ENCODE measurements at regions not wholly inside any gene's neighbourhood (a gene's known extent, or its start where the extent isn't known, plus 50 kb on each side); places are given as distances from the start of the nearest gene placed in this dataset.

- Histone ChIP-seq H3K27me3 (no peaks in the 10 kb centered on the region), H3K4me1 (no peaks in the 10 kb centered on the region), H3K36me3 (no peaks in the 10 kb centered on the region), H3K4me3 (no peak overlapping the region), H3K9me3 (peaks cover 7% of the 10 kb centered on the region), H3K27ac (no peak overlapping the region)
- intact Hi-C loops (cut with DNase I) = no loop called here
- DNase-seq (no peak), ATAC-seq (no peak)
- no peak for TF ChIP-seq CTCF (IDR thresholded peaks at IDR 0.05)
Observed at GRCh38 chr7:73940701-73941238, 79.8 kb downstream of the TMEM270 start.

DNA sequence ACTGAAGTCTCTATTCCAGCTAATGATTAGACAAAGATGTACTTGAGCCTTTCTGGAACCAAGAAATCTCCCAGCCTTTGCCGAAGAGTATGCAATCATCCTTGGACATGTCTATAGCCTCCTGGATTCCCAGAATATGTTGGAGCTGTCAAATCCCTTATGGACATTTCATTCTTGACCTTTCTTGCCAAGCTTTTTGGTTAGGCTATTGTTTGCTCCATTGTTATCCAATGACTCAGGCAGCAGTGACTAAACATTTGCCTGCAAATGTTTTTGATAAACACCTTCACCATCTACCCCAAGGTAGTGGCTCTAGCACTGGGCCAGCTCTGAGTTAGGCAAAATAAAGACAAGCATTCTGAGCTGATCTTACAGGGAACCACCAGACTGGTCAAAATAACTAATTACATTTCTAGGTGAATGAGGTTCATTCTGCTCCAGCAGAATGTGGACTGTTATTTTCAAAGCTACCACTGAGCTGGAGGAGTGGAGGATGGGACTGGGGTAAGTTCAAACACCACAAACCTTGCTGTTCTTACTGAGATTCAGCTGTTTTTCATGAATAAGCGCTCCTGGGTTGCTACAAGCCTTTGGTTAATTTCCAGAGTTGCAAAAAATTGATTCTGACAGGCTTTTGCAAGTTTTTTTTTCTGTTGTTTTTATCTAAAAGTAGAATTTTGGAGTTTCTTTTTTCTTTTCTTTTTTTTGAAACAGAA lies 81.0 kb downstream of the TMEM270 start:
- no peak overlapping the region for H3K4me3 ChIP-seq
- no peak overlapping the region for H3K27ac ChIP-seq
- H3K4me1 ChIP-seq = no peaks in the 10 kb centered on the region
- DNase-seq (no peak), ATAC-seq (no peak)
- H3K9me3 ChIP-seq = peaks cover 7% of the 10 kb centered on the region
- no peaks in the 10 kb centered on the region for H3K27me3 ChIP-seq
- no peak for TF ChIP-seq CTCF (IDR thresholded peaks at IDR 0.05)
- no peaks in the 10 kb centered on the region for H3K36me3 ChIP-seq
- intact Hi-C loops (cut with DNase I) = no loop called here

DNA sequence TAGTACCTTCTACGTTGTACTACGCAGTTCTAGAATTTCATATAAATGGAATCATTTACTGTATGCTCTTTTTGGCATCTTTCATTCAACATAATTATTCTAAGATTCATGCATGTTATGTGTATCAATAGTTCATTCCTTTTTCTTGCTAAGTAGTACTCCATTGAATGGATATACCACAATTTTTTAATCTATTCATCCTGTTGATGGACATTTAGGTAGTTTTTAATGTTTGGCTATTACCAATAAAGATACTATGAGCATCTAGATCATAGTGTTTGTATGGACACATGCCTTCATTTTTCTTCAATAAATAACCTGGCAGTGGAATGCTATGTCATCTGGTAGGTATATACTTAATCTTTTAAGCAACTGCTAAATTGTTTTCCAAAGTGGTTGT lies 83.0 kb upstream of the ELN start:
- Histone ChIP-seq H3K36me3 (no peaks in the 10 kb centered on the region), H3K27ac (no peak overlapping the region), H3K4me3 (no peak overlapping the region), H3K4me1 (no peaks in the 10 kb centered on the region), H3K9me3 (peaks cover 7% of the 10 kb centered on the region), H3K27me3 (no peaks in the 10 kb centered on the region)
- DNase-seq = no peak
- TF ChIP-seq CTCF (IDR thresholded peaks at IDR 0.05) = no peak
- no peak for ATAC-seq
- intact Hi-C loops (cut with DNase I) = no loop called here

GRCh38 chr7:73948287-73948686 lies 79.7 kb upstream of the ELN start:
- ATAC-seq (no peak), DNase-seq (no peak)
- Histone ChIP-seq H3K9me3 (peaks cover 7% of the 10 kb centered on the region), H3K27ac (no peak overlapping the region), H3K36me3 (no peaks in the 10 kb centered on the region), H3K4me3 (no peak overlapping the region), H3K27me3 (no peaks in the 10 kb centered on the region), H3K4me1 (no peaks in the 10 kb centered on the region)
- TF ChIP-seq CTCF (IDR thresholded peaks at IDR 0.05) = no peak
- intact Hi-C loops (cut with DNase I) = no loop called here

DNA sequence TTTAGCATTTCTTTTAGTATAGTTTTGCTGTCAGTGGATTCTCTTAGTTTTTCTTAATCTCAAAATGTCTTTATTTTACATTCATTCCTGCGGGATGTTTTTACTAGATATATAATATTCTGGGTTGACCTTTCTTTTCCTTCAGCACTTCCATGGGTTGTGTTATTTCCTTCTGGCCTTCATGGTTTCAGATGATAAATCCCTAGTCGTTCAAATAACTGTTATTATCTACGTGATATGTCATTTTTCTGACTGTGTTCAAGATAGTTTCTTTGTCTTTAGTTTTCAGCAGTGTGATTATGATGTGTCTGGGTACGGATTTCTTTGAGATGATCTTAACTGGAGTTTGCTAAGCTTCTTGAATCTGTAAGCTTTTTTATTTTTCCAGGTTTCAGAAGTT lies 75.7 kb upstream of the ELN start:
- H3K27ac ChIP-seq = no peak overlapping the region
- no peaks in the 10 kb centered on the region for H3K27me3 ChIP-seq
- intact Hi-C loops (cut with DNase I) = no loop called here
- no peak for TF ChIP-seq CTCF (IDR thresholded peaks at IDR 0.05)
- H3K4me3 ChIP-seq = no peak overlapping the region
- H3K4me1 ChIP-seq = no peaks in the 10 kb centered on the region
- DNase-seq = no peak
- no peak for ATAC-seq
- H3K36me3 ChIP-seq = no peaks in the 10 kb centered on the region
- no peaks in the 10 kb centered on the region for H3K9me3 ChIP-seq
